Kidney tubule cell (primary cell): ENCODE measurements at regions not wholly inside any gene's neighbourhood (a gene's known extent, or its start where the extent isn't known, plus 50 kb on each side); places are given as distances from the start of the nearest gene placed in this dataset.

Experiments
- DNase-seq: peaks from one replicate; pipeline ENCODE4 v3.0.0-alpha.2; 2018; ENCODE audit warnings: low spot score

DNA sequence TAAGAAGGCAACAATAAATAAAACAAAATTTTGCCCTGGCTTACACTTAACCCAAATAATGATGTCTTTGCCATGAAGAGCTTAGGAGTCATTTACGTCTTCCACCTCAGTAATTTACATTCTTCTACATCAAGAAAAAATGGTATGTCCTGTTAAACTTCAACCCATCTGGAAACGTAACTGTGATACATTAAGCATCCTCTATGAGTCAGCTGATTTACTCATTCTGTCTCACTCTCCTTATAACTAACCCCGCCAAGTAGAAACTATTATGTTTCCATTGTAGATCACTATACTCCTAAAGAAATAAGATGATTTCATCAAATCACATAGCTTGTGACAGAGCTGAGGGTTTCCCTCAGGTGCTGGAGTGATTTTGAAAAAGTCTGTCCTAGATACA, 330.7 kb downstream of the CDC14C start:
- DNase-seq, result peak; percentile 84

DNA sequence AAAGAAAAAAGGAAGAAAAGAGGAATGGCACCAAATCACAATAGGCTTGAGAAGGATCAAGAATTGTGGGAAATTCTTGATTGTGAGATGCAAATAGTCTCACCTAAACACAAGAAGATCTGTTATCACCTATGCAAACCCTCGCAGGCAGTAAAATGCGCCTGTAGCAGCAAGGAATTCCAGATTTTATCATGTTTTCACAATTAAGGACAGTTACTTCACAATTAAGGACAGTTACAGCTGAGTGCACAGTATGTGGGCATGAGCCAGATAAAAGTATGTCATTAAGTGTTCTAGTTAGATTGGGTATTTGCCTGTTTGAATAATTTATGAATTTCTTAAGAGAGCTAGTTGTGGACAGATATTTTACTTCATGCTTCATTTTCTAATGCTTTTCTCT, 336.2 kb downstream of the CDC14C start:
- no peak for DNase-seq

DNA sequence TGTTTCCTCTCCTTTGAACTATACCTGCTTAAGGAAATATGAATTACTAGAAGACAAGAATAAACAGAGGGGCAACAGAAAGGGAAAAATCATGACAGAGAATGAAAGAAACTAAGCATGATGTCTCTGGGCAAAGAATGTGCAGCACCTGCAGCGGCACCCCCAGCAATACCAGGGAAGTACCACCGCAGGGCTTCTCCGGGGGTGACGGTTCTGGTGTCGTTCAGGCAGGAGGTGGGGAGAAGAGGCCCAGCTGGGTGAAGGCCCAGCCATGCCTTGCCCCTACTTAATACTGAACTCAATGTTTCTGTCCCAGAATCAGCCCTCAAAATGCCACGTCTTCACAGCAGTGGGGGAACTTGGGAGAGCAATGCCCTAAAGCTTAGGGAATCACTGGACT, 337.6 kb downstream of the CDC14C start:
- DNase-seq, result no peak

DNA sequence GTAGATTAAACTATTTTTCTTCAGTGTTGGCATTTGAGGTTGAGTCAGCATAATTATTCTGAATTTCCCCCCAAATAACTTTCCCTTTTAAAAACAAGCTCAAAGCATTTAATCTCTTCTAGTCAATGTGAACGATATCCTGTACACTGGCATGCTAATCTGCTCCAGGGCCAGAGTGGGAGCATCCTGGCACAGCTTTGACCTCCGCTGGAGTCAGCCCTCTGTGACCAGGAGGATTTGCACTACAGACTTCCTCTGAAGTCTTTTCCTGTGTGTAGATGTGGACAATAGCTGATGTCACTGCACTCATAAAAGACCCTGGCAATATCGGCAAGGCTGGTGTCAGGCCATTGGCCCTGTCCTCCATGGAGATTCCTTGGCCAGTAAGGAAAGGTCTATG, 340.2 kb downstream of the CDC14C start:
- DNase-seq, result no peak

DNA sequence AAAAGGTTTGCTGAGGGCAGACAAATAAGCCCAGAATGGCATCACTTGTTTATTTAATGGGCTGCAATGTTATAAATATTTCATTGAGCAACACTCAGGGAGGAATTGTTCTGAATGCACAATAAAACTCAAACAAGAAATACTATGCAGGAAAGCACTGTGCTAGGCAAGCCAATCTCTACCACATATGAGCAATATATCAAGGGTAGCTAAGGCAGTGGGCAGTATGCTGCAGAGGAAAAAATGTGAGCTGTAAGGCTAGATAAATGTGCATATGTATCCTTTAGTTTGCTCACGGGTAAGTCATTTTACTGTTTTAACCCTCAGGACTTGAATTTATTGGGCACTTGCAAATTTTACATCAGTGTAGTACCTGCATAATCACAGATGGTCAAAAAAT, 349.6 kb downstream of the CDC14C start:
- no peak for DNase-seq

DNA sequence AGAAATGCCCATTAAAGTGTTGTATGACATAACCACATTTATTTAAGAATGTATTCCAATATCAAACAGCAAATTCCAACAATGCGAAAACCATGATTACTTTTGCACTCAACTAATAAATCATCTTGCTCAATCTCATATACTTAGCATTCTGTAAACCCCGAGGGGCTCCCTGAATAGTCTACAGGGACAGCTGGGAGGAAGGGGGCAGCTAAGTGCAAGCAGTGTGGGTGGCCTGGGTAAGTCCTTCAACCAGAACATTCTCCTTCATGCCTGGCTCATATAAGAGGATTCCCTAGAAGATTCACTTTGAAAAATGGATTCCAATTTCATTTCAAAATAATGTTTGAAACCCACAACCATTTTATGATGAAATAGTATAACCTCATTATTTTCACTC, 355.5 kb downstream of the CDC14C start:
- no peak for DNase-seq

DNA sequence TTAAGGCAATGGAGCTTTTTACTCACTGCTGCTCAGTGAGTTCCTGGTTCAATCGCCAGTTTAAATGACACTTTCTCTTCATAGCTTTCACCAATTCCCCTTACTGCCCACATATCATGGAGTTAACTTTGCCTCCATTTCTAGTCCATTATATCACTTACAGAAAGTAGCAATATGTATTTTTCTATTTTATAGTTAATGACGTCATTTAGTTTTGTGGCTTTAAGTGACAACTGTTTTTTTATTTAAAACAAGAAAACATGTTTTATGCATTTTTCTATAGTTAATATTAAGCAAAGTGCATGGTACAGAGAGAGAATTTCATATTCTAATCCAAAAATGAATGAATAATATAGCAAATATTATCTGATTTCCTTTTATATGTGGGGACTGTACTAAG, 363.3 kb downstream of the CDC14C start:
- DNase-seq, result no peak

DNA sequence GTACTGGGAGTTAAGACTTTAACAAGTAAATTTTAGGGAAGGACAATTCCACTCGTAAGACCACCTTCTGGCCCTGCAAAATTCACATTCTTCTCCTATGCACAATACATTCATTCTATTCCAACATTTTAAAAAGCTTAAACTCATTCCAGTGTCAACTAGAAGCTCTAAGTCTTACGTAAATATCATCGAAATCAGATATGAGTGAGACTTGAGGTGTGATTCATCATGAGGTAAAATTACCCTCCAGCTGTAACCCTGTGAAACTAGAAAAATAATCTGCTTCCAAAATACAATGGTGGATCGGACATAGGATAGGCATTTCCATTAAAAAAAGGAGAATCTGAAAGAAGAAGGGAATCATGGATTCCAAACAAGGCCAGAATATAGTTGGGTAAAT, 370.3 kb downstream of the CDC14C start:
- no peak for DNase-seq

DNA sequence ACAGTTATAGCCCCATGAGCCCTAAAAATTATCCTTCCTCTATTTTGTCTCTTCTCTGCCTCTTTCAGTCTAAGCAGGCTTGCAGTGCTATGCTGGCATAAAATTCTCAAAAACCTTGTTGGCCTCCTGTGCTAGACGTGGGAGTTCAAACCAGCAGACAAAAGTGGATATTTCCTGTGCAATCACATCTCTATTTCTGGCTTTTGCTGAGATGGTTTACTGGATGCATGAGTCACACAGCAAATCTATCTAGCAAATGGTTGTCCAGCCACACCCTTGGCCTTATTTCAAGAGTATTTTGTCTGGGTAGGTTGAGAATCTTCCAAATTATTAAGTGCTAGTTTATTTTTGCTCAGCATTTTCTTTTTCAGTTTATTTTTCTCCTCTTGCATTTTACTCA, 370.8 kb downstream of the CDC14C start:
- peak; percentile 25 for DNase-seq

DNA sequence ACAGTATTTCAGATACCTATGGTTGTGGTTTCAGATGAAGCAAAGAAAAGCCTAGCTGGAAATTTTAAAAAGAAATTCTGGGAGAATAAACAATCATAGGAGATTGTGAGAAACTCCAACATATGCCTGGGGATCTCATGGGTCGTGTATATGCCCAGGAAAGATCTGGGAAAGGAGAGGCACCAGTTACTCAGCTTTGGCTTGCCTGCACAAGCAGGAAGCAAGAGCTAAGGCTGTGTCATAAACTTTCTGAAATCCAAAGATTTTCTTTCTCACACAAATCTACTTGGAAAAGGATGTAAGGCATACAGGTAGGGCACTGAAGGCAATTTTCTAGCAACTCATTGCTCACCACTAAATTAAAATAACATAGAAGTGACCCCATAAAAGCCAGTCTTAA, 373.6 kb downstream of the CDC14C start:
- DNase-seq, result no peak

DNA sequence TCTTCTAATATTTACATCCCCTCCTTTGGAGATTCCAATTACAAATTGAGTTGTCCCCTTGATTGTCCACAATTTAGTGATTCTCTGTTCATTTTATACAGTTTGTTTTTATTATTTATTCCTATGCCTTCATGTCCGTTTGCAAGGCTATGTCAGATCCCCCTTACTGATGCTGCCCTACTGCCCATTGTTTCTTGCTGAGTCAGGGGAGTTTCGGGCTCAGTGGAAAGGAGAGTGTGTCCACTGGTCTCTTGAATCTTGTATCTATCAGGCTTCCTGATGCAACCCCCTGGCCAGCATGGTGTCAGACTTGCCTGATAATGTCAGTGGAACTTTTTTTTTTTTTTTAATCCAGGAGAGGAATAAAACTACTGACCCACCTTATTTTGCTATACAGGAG, 384.4 kb downstream of the CDC14C start:
- no peak for DNase-seq

DNA sequence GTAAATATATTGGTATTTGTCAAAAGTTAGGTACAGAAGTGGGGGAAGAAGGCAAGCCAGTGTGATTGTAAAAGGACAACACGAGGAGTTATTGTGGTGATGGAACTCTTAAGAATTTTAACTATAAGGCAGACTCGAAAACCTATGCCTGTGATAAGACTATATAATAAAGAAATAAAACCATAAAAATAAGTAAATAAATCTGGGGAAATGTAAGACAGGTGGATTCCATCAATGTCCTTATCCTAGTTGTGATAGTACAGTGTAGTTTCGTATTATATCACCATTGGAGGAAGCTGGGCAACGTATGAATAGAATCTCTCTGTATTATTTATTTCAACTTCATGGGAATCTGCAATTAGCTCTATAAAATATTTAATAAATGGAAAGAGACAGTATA, 395.7 kb downstream of the CDC14C start:
- no peak for DNase-seq

DNA sequence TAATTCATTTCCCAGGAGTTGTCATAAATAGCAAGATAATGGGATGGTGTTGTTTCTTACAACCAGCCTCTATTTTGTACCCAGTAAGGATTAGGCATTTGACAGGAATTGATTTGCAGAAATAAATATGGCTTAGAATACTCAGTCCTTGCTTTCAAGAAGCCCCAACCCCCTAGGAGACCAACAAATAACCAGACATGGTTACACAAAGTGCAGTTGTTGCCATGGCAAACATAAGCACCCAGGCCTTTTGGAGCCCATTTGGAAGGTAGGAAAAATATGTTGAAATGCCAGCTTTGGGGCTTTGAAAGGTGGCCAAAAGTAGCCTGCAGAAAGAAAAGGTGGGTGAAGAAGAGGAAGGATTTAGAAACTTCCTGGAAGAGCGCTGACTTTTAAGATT, 397.5 kb downstream of the CDC14C start:
- DNase-seq, result no peak

DNA sequence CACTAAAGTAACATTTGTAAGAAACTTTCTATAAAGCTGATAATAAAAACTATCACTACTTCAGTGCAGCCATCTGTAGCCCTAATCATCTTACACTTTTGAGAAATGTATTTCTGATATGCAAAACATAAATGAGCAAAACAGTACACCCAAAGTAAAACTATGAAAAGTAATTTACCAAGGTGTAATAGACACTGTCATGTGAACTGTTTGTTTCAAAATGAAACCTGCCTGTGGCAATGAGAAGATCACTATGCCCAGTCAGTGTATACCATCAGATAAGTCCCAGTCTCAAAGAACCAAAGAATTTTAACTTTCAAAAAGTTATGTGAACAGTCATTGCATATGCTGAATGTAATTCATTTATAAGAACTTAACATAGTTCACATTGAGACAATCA, 398.1 kb downstream of the CDC14C start:
- DNase-seq, result no peak

DNA sequence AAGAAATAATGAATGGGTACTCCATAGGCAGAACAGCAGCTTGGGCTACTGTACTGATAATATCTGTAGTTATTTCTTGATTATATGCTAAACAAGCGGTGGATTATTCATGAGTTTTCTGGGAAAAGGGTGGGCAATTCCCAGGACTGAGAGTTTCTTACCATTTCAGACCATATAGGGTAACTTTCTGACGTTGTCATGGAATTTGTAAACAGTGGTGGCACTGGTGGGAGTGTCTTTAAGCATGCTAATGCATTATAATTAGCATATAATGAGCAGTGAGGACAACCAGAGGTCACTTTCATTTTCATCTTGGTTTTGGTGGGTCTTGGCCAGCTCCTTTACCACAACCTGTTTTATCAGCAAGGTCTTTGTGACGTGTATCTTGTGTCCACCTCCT, 399.7 kb downstream of the CDC14C start:
- DNase-seq, result no peak

DNA sequence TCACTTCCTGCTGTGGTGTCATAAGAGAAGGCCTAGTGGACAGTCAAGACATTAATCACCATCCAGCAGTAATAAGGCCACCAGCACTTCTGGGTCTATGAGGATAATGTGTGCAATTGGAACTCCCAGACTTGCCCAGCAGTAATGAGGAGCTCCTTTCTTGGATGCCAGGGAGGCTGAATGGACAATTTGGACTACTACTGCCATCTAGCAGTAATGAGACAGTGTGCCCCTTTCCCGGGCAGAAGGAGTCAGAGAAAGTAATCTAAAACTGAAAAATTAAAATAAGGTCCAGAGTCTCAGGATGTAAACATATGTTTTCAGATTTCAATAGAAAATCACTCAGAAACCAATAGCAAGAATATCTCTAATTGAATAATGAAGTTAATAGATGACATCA, 400.4 kb downstream of the CDC14C start:
- DNase-seq, result peak; percentile 17

DNA sequence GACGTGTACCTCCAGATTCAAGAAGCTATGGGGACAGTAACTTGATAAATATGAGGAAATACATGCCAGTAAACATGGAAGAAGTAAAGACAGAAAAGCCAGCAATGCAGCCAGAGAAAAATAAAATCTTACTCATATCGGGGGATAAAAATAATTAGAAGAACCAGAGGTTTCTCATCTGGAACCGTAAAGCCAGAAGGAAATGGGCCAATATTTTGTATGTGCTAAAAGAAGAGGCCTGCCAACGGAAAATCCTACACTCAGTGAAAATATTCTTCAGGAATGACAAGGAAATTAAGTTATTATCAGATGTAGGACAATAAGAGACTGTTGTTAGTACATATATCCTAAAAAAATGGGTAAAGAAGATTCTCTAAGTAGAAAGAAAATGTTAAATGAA, 401.2 kb downstream of the CDC14C start:
- no peak for DNase-seq

DNA sequence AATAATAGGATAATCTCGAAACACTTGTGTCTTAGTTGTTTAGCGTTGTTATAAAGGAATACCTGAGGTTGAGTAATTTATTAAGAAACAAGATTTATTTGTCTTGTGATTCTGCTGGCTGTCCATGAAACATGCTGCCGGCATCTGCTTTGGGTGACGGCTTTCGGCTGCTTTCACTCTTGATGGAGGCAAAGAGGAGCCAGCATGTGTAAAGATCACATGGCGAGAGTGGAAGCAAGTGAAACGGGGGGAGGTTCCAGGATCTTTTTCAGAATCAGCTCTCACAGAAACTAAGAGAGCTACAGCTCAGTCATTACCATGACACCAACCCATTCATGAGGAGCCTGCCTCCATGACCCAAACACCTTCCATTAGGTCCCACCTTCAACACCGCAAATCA, 402.8 kb downstream of the CDC14C start:
- no peak for DNase-seq

DNA sequence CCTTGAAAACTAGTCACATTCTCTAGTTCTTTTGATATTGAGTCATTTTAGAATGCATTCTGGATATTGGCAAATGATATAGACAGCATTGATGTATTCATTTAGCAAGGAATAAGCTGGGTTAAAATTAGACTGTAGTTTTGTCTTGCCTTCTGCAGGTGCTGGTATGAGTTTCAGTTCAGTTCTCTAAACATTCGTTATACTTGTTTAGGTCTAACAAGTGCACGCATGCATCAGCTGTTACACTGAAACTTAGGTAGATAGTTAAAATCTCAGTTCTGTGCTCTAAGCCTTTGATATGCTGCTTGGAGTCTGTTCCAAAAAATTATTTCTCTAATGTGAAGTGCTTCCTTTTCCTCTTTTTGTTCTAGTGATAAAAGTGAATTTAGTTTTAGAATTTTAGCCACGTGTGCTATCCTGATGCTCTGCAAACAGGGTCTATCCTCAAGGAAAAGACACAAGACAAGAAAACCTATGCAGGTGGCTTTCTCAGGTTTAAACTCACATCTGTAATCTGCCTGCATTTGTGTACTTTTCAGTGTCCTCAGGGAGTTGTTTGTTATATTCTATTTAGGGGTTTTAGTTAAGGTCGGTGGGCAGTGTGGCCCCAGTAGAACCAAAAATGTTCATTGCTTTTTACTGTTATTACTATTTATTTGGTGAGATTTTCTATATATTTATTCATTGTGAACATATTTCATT, 409.0 kb downstream of the CDC14C start:
- DNase-seq, result no peak

DNA sequence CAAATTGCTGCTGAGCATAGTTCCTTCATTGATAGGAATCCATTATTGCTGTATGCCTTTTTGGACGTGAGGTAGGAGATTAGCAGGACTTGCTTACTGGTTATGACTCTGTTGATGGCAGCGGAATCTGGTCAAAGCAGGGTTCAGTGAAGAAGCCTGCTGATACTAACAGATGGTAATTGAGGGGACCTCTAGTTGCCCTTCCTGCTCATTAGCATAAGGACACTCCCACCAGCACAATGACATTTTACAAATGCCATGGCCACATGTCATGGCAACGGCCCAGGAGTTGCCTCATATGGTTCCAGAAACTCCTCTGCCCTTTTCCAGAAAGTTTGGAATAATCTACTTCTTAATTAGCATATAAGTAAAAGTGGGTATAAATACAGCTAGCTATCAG, 417.5 kb downstream of the CDC14C start:
- DNase-seq, result no peak

DNA sequence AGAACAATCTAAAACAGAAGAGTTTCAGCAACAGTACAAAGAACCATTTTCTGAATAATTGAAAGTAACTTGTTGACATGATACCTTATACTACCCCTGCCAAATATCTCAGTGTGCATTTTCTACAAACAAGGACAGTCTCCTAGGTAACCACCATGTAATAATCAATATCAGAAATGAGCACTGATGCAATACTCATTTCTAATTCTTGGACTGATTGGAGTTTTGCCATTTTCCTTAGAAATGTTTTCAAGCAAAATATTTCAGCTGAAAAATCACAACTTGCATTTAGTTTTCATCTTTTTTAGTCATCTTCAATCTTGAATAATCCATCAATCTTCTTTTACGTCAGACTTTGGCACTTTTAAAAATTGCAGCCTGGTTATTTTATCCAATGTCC, 420.2 kb downstream of the CDC14C start:
- no peak for DNase-seq

DNA sequence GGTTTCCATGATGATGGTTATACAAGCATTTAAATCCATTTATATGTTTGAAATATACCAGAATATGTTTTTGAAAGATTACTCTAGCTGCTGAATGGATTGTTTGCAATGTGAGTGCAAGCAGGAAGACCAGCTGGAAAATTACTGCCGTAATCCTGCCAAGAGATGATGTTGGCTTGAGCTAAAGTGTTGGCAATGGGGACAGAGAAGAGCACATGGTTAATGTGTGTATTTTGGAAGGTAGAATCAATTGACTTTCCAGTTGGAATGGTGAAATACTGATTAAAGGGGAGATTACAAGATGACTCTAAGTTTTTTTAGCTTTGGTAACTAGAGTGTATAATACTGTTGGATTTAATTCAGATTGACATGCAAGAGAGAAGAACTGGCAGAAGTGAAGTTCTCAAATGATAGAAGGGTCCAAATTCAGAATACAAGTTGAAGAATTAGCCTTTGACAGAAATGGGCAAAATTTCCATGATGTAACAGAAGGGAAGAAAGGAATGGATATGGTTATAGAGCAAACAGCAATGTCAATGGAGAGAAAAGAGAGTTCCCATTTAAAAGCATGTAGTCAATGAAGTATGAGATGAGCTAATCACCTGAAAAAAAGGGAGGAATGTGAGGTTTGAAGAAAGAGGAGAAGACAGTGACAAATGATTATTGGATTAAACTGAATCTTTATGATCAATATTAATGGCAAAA, 422.0 kb downstream of the CDC14C start:
- DNase-seq, result no peak

DNA sequence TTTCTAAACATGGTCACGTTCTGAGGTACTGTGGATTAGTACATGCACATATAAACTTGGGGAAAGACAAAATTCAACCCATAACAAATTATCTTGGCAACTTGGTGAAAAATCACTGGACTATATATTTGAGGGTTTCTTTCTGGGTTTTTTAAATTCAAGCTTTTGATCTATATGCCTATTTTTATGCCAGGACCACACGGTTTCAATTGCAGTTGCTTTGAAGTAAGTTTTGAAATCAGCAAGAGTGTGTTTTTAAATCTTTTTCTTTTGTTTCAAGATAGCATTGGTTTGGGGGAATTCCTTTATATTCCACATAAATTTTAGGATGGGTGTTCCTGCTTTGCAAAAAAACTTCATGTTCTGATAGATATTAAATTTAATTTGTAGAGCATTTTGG, 406.4 kb upstream of the VWC2 start:
- DNase-seq, result no peak

DNA sequence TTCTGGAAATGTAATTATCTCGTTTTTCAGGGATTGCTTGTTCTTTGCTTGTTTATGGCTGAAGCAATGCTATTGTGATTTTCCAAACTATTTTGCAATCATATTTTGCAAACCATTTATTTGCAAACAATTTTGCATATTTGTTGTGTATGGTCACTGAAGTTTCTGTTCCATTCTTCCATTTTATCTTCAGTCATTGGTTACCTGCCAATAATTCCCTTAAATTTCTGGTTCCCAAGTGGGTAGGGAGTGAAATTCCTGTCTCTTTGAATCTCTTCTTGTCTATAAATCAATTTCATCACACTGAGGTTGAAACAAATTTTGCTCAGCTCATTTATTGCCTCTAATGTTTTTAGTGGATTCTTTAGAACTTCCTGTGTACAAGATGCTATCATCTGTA, 401.7 kb upstream of the VWC2 start:
- DNase-seq, result no peak
